MM.1S (cell line): ENCODE measurements at regions not wholly inside any gene's neighbourhood (a gene's known extent, or its start where the extent isn't known, plus 50 kb on each side); places are given as distances from the start of the nearest gene placed in this dataset.

Experiments
- CTCF ChIP-seq: fragments of 300-600 bp; sonication (generic); IDR thresholded peaks from 2 replicates; pipeline ENCODE4 v1.5.1; 2016; ENCODE audit warnings: antibody characterized with exemption, low read length, mixed read lengths
- EZH2 ChIP-seq: fragments of 300-600 bp; sonication (generic); optimal IDR thresholded peaks from 2 replicates; pipeline ENCODE3; 2017; ENCODE audit warnings: low read depth, mild to moderate bottlenecking, antibody characterized with exemption, low read length, mixed read lengths
- EZH2phosphoT487 ChIP-seq: fragments of 300-600 bp; sonication (generic); IDR thresholded peaks from 2 replicates; pipeline ENCODE4 v1.6.1; 2018; ENCODE audit warnings: antibody characterized with exemption, low read length

- TF ChIP-seq CTCF (no peak), EZH2 (no peak), EZH2phosphoT487 (no peak)
Measured at GRCh38 chr6:44062105-44062770, 65.0 kb downstream of the MRPL14 start.
